HEK293 (cell line): ENCODE measurements at regions not wholly inside any gene's neighbourhood (a gene's known extent, or its start where the extent isn't known, plus 50 kb on each side); places are given as distances from the start of the nearest gene placed in this dataset.

ENCODE experiments used
- CTCF ChIA-PET: fragments of 350-600 bp; formaldehyde crosslinking; extraction: SDS; loops from one replicate; lab custom pipeline; 2021; ENCODE audit warnings: antibody characterized with exemption; lab: Yijun Ruan, JAX
- POLR2A ChIA-PET: fragments of 300-600 bp; formaldehyde crosslinking; extraction: SDS; loops from one replicate; lab custom pipeline; 2020; ENCODE audit warnings: antibody characterized with exemption, inconsistent platforms; lab: Yijun Ruan, JAX
- H3K27ac ChIP-seq: fragments of 200-500 bp; sonication (Bioruptor generic); 2 replicates; pipeline ENCODE4 v1.5.1; 2014; ENCODE audit warnings: low read depth, low read length, control low read depth, inconsistent platforms; ENCODE audit errors: extremely low read depth
- H3K36me3 ChIP-seq, 2 experiments: fragments of 200-500 bp in 1 of 2; sonication (Bioruptor generic) in 1 of 2; 1 replicate in 1 of 2; 2 replicates in 1 of 2; pipeline ENCODE4 v1.5.1; 2014 to 2017; ENCODE audit warnings: inconsistent platforms in 2 of 2, low read length in 2 of 2; ENCODE audit not compliant: control insufficient read depth in 2 of 2, insufficient read depth in 1 of 2
- H3K4me1 ChIP-seq: fragments of 200-500 bp; sonication (Bioruptor generic); 2 replicates; pipeline ENCODE4 v1.5.1; 2014; ENCODE audit warnings: mild to moderate bottlenecking, low read length, inconsistent platforms; ENCODE audit not compliant: control insufficient read depth, insufficient read depth
- H3K4me3 ChIP-seq: 2 replicates; pipeline ENCODE4 v1.5.1; 2011; ENCODE audit warnings: low read depth, mild to moderate bottlenecking, control low read depth, low read length, moderate library complexity
- H3K9me3 ChIP-seq: fragments of 200-500 bp; sonication (Bioruptor generic); 2 replicates; pipeline ENCODE4 v1.5.1; 2014; ENCODE audit warnings: low read depth, low read length, inconsistent platforms; ENCODE audit not compliant: control insufficient read depth, insufficient read depth
- BCL11A ChIP-seq: fragments of 450-650 bp; formaldehyde crosslinking; IDR thresholded peaks from 2 replicates; pipeline ENCODE4 v1.5.1; 2016; ENCODE audit warnings: low read depth, missing biosample characterization, missing genetic modification characterization
- IKZF3 ChIP-seq: fragments of 450-650 bp; IDR thresholded peaks from 2 replicates; pipeline ENCODE4 v1.5.0; 2018; ENCODE audit warnings: missing biosample characterization, mild to moderate bottlenecking, missing genetic modification characterization, moderate library complexity
- KLF9 ChIP-seq: fragments of 450-650 bp; formaldehyde crosslinking; IDR thresholded peaks from 2 replicates; pipeline ENCODE4 v1.5.1; 2016; ENCODE audit warnings: missing biosample characterization, missing genetic modification characterization, low read depth
- MYNN ChIP-seq: fragments of 450-650 bp; formaldehyde crosslinking; IDR thresholded peaks from 2 replicates; pipeline ENCODE4 v1.5.1; 2016; ENCODE audit warnings: missing biosample characterization, missing genetic modification characterization, borderline replicate concordance
- REST ChIP-seq: fragments of 450-650 bp; formaldehyde crosslinking; IDR thresholded peaks from 2 replicates; pipeline ENCODE4 v1.5.1; 2016; ENCODE audit warnings: missing biosample characterization, missing genetic modification characterization
- SCRT2 ChIP-seq: fragments of 450-650 bp; formaldehyde crosslinking; IDR thresholded peaks from 2 replicates; pipeline ENCODE4 v1.5.1; 2016; ENCODE audit warnings: missing biosample characterization, missing genetic modification characterization
- SP2 ChIP-seq: fragments of 450-650 bp; formaldehyde crosslinking; IDR thresholded peaks from 2 replicates; pipeline ENCODE4 v1.5.1; 2016; ENCODE audit warnings: missing biosample characterization, missing genetic modification characterization
- ZBTB44 ChIP-seq: fragments of 450-650 bp; IDR thresholded peaks from 2 replicates; pipeline ENCODE4 v1.5.1; 2018; ENCODE audit warnings: missing biosample characterization, mild to moderate bottlenecking, missing genetic modification characterization
- ZNF155 ChIP-seq: fragments of 450-650 bp; formaldehyde crosslinking; IDR thresholded peaks from 2 replicates; pipeline ENCODE4 v1.5.1; 2016; ENCODE audit warnings: missing biosample characterization, missing genetic modification characterization
- ZNF157 ChIP-seq: fragments of 450-650 bp; formaldehyde crosslinking; IDR thresholded peaks from 2 replicates; pipeline ENCODE4 v1.5.1; 2016; ENCODE audit warnings: missing biosample characterization, missing genetic modification characterization
- ZNF2 ChIP-seq: fragments of 450-650 bp; formaldehyde crosslinking; IDR thresholded peaks from 2 replicates; pipeline ENCODE4 v1.5.1; 2016; ENCODE audit warnings: missing biosample characterization, missing genetic modification characterization
- ZNF211 ChIP-seq: fragments of 450-650 bp; formaldehyde crosslinking; IDR thresholded peaks from 2 replicates; pipeline ENCODE4 v1.5.1; 2016; ENCODE audit warnings: low read depth, missing biosample characterization, missing genetic modification characterization
- ZNF266 ChIP-seq: fragments of 450-650 bp; formaldehyde crosslinking; IDR thresholded peaks from 2 replicates; pipeline ENCODE4 v1.5.1; 2016; ENCODE audit warnings: missing biosample characterization, missing genetic modification characterization, low read depth
- ZNF280D ChIP-seq: fragments of 450-650 bp; formaldehyde crosslinking; IDR thresholded peaks from 2 replicates; pipeline ENCODE4 v1.5.1; 2016; ENCODE audit warnings: missing biosample characterization, missing genetic modification characterization
- ZNF311 ChIP-seq: fragments of 450-650 bp; formaldehyde crosslinking; IDR thresholded peaks from 2 replicates; pipeline ENCODE4 v1.5.1; 2017; ENCODE audit warnings: missing biosample characterization, missing genetic modification characterization, borderline replicate concordance
- ZNF335 ChIP-seq: fragments of 450-650 bp; formaldehyde crosslinking; conservative IDR thresholded peaks from 2 replicates; pipeline ENCODE4 v1.5.1; 2016; ENCODE audit warnings: missing biosample characterization, missing genetic modification characterization
- ZNF510 ChIP-seq: fragments of 450-650 bp; formaldehyde crosslinking; IDR thresholded peaks from 2 replicates; pipeline ENCODE4 v1.5.1; 2018; ENCODE audit warnings: mild to moderate bottlenecking, missing genetic modification characterization, missing biosample characterization; ENCODE audit not compliant: insufficient replicate concordance
- ZNF560 ChIP-seq: fragments of 450-650 bp; formaldehyde crosslinking; IDR thresholded peaks from 2 replicates; pipeline ENCODE4 v1.5.1; 2017; ENCODE audit warnings: missing biosample characterization, missing genetic modification characterization, borderline replicate concordance
- ZNF600 ChIP-seq: fragments of 450-650 bp; formaldehyde crosslinking; IDR thresholded peaks from 2 replicates; pipeline ENCODE4 v1.5.1; 2016; ENCODE audit warnings: missing biosample characterization, missing genetic modification characterization
- ZNF610 ChIP-seq: fragments of 450-650 bp; formaldehyde crosslinking; IDR thresholded peaks from 2 replicates; pipeline ENCODE4 v1.5.1; 2016; ENCODE audit warnings: missing biosample characterization, missing genetic modification characterization, borderline replicate concordance
- ZNF768 ChIP-seq: fragments of 450-650 bp; formaldehyde crosslinking; IDR thresholded peaks from 2 replicates; pipeline ENCODE4 v1.5.1; 2018; ENCODE audit warnings: missing biosample characterization, mild to moderate bottlenecking, missing genetic modification characterization
- ZNF830 ChIP-seq: fragments of 450-650 bp; IDR thresholded peaks from 2 replicates; pipeline ENCODE4 v1.5.0; 2018; ENCODE audit warnings: missing biosample characterization, missing genetic modification characterization, low read depth, mild to moderate bottlenecking, moderate library complexity
- ZSCAN16 ChIP-seq: fragments of 450-650 bp; formaldehyde crosslinking; IDR thresholded peaks from 2 replicates; pipeline ENCODE4 v1.5.1; 2016; ENCODE audit warnings: missing biosample characterization, missing genetic modification characterization
- TF ChIP-seq, protein P1 (sequence below): fragments of 450-650 bp; formaldehyde crosslinking; IDR thresholded peaks from 2 replicates; pipeline ENCODE4 v1.5.1; 2016; ENCODE audit warnings: missing biosample characterization, missing genetic modification characterization
- TF ChIP-seq, protein P2 (sequence below): fragments of 450-650 bp; formaldehyde crosslinking; IDR thresholded peaks from 2 replicates; pipeline ENCODE4 v1.5.1; 2016; ENCODE audit warnings: missing biosample characterization, missing genetic modification characterization

DNA sequence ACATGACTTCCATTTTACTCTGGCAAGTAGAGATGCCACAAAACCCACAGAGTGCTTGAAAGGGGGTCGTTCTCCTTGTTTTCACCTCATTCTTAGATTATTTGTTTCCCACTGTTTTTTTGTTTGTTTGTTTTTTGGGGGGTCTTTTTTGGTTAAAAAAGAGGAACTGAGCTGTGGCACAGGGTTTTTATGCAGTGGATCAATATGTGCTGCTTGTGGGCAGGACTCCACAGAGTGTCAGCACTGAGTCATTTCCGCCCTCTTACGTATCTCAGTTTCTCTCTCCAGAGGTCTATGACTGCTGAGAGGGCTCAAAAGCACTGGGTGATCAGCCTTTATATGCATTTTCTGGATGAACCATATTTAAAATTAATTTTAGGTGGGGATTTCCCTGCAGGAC, 268.1 kb upstream of the GRID2 start:
- Histone ChIP-seq H3K4me1 (no peaks in the 10 kb centered on the region), H3K27ac (no peak overlapping the region), H3K9me3 (no peaks in the 10 kb centered on the region), H3K4me3 (no peak overlapping the region), H3K36me3 (no peaks in the 10 kb centered on the region)
- no peak for TF ChIP-seq ZSCAN16
- no peak for TF ChIP-seq REST (tag by site-specific recombination)
- no peak for TF ChIP-seq KLF9 (tag by site-specific recombination)
- TF ChIP-seq ZNF768 (tag by site-specific recombination), result no peak
- no peak for TF ChIP-seq ZNF2 (tag by site-specific recombination)
- TF ChIP-seq ZNF830 (tag by site-specific recombination), result no peak
- TF ChIP-seq ZNF610 (tag by site-specific recombination), result no peak
- no peak for TF ChIP-seq ZNF335
- ChIA-PET POLR2A (no interaction called here), CTCF (no interaction called here)

DNA sequence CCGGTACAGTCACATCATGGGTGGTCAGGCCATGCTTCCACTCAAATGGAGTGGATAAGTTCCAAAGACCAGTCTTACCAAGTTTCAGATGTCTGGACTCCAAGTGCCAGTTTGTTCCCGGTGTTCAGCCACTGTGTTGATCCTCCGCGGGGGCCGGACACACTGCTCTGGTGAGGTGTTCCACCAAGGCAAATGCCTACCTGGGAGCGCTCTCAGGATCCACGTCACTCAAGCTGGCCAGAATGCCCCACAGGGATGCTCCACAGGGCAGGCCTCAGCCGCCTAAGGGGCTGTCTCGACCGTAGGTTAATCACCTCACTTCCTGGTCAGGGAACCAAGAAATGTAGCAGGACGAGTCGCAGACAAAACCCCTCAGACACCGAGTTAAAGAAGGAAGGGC, 258.0 kb upstream of the GRID2 start:
- ChIA-PET POLR2A (no interaction called here), CTCF (no interaction called here)
- no peaks in the 10 kb centered on the region for H3K4me1 ChIP-seq
- no peaks in the 10 kb centered on the region for H3K36me3 ChIP-seq
- no peaks in the 10 kb centered on the region for H3K9me3 ChIP-seq
- H3K4me3 ChIP-seq, result no peak overlapping the region
- H3K27ac ChIP-seq, result no peak overlapping the region
- TF ChIP-seq IKZF3 (tag by site-specific recombination) (no peak), ZNF211 (tag by site-specific recombination) (no peak), ZNF600 (tag by site-specific recombination) (no peak), ZNF266 (tag by site-specific recombination) (no peak), SCRT2 (tag by site-specific recombination) (no peak), ZNF560 (tag by site-specific recombination) (no peak), ZBTB44 (no peak), ZNF155 (tag by site-specific recombination) (no peak), MYNN (no peak), ZNF280D (tag by site-specific recombination) (no peak), ZNF311 (tag by site-specific recombination) (no peak), SP2 (tag by site-specific recombination) (no peak), ZNF157 (tag by site-specific recombination) (no peak), BCL11A (no peak), ZNF510 (tag by site-specific recombination) (no peak)
- TF ChIP-seq, protein P1, sequence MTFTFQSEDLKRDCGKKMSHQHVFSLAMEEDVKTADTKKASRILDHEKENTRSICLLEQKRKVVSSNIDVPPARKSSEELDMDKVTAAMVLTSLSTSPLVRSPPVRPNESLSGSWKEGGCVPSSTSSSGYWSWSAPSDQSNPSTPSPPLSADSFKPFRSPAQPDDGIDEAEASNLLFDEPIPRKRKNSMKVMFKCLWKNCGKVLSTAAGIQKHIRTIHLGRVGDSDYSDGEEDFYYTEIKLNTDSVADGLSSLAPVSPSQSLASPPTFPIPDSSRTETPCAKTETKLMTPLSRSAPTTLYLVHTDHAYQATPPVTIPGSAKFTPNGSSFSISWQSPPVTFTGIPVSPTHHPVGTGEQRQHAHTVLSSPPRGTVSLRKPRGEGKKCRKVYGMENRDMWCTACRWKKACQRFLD (tag by site-specific recombination), result no peak
- TF ChIP-seq, protein P2, sequence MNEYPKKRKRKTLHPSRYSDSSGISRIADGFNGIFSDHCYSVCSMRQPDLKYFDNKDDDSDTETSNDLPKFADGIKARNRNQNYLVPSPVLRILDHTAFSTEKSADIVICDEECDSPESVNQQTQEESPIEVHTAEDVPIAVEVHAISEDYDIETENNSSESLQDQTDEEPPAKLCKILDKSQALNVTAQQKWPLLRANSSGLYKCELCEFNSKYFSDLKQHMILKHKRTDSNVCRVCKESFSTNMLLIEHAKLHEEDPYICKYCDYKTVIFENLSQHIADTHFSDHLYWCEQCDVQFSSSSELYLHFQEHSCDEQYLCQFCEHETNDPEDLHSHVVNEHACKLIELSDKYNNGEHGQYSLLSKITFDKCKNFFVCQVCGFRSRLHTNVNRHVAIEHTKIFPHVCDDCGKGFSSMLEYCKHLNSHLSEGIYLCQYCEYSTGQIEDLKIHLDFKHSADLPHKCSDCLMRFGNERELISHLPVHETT (tag by site-specific recombination), result no peak
